ENCODE measurements at regions not wholly inside any gene's neighbourhood (a gene's known extent, or its start where the extent isn't known, plus 50 kb on each side); places are given as distances from the start of the nearest gene placed in this dataset.

DNA sequence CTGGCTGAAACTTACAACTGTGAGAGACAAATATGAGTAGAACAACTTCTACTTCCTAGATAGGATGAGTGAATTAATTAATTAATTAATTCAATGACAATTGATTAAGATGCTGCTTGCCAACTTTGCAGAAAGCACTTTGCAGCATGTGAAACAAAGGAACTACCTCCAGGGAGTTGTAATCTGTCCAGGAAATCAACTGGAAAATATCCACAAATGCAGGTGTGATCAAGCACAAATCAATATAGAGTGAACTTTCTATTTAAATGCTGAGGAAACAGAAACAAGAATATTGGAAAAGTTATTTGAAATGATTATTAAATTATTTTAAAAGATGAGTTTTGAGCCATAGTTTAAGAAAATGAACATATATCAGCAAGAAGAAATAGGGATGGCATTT lies 163.9 kb upstream of the ARID2 start:
- TF ChIP-seq POLR2A (IDR thresholded peaks at IDR 0.05; ENCODE audit: low read length) (no peak), GATA1 (IDR thresholded peaks at IDR 0.05; ENCODE audit: low read depth, low read length) (no peak)

Data from erythroblast (primary cell).